Thyroid gland (tissue), 4 donors: ENCODE measurements at regions not wholly inside any gene's neighbourhood (a gene's known extent, or its start where the extent isn't known, plus 50 kb on each side); places are given as distances from the start of the nearest gene placed in this dataset.

Experiments
- POLR2A ChIP-seq, 2 donors: fragments of 450-650 bp; IDR thresholded peaks; one replicate each; pipeline ENCODE4 v1.6.1; 2017; ENCODE audit warnings: antibody characterized with exemption in 2 of 2, mild to moderate bottlenecking in 2 of 2, moderate library complexity in 1 of 2
- TF ChIP-seq, protein P1 (sequence below), 6 experiments: fragments of 200-600 bp in 3 of 6; fragments of 450-650 bp in 3 of 6; sonication (generic) in 3 of 6; IDR thresholded peaks; one replicate each; pipeline ENCODE4 v1.5.1; 2016 to 2019; ENCODE audit warnings: antibody characterized with exemption in 6 of 6, mild to moderate bottlenecking in 2 of 6, inconsistent platforms in 1 of 6, moderate library complexity in 1 of 6

DNA sequence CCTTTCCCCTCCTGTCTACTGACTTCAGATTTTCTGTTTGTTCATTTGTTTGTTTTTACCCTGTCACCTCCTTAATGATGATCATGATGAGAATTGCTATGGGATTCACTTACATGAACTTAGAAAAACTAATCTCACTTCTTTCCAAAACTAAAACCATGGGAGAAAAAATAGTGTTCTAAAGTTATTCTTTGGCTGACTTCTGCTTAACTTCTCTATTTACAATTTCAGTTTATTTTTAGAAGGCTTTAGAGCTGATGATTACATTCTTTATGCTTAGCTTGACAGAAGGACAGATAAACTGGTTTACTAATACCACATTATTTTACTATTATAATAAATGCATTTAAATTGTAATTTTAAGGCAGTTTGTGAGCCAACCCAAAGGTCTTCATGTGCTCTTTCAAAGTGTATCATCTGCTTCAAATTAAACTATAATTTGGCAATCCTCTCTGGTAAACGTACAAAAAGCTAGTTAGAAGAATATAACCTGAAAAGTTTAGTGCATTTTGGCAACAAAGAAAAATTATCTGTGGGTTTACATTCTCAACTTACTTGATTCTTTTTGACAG lies 676.8 kb upstream of the UBE2E2 start:
- TF ChIP-seq, protein P1, sequence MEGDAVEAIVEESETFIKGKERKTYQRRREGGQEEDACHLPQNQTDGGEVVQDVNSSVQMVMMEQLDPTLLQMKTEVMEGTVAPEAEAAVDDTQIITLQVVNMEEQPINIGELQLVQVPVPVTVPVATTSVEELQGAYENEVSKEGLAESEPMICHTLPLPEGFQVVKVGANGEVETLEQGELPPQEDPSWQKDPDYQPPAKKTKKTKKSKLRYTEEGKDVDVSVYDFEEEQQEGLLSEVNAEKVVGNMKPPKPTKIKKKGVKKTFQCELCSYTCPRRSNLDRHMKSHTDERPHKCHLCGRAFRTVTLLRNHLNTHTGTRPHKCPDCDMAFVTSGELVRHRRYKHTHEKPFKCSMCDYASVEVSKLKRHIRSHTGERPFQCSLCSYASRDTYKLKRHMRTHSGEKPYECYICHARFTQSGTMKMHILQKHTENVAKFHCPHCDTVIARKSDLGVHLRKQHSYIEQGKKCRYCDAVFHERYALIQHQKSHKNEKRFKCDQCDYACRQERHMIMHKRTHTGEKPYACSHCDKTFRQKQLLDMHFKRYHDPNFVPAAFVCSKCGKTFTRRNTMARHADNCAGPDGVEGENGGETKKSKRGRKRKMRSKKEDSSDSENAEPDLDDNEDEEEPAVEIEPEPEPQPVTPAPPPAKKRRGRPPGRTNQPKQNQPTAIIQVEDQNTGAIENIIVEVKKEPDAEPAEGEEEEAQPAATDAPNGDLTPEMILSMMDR (IDR thresholded peaks at IDR 0.05), result no peak
- TF ChIP-seq POLR2A (IDR thresholded peaks at IDR 0.05), result no peak
